Osteoblast (primary cell): ENCODE measurements at regions not wholly inside any gene's neighbourhood (a gene's known extent, or its start where the extent isn't known, plus 50 kb on each side); places are given as distances from the start of the nearest gene placed in this dataset.

Experiments
- DNase-seq: peaks from one replicate; pipeline ENCODE4 v3.0.0; 2011; ENCODE audit warnings: low spot score, mixed read lengths; ENCODE audit not compliant: insufficient read length; ENCODE audit errors: missing footprints
- H2AFZ ChIP-seq: 2 replicates; pipeline ENCODE4 v1.6.0; 2011; ENCODE audit warnings: mild to moderate bottlenecking, low read length
- H3K27ac ChIP-seq: 2 replicates; pipeline ENCODE4 v1.5.1; 2011; ENCODE audit warnings: mild to moderate bottlenecking, low read depth, low read length, moderate library complexity
- H3K27me3 ChIP-seq: 2 replicates; pipeline ENCODE4 v1.6.0; 2012; ENCODE audit warnings: mild to moderate bottlenecking, control low read depth, inconsistent platforms, low read length, moderate library complexity; ENCODE audit not compliant: insufficient read depth
- H3K36me3 ChIP-seq: 2 replicates; pipeline ENCODE4 v1.5.1; 2011; ENCODE audit warnings: mild to moderate bottlenecking, low read length, control low read depth, moderate library complexity; ENCODE audit not compliant: insufficient read depth
- H3K4me1 ChIP-seq: 2 replicates; pipeline ENCODE4 v1.5.1; 2011; ENCODE audit warnings: mild to moderate bottlenecking, low read length, control low read depth, moderate library complexity; ENCODE audit not compliant: insufficient read depth
- H3K4me2 ChIP-seq: 2 replicates; pipeline ENCODE4 v1.6.0; 2011; ENCODE audit warnings: mild to moderate bottlenecking, low read length; ENCODE audit not compliant: insufficient read depth
- H3K4me3 ChIP-seq: fragments of 200-600 bp; sonication (generic); 3 replicates; pipeline ENCODE4 v1.5.1; 2012; ENCODE audit warnings: mild to moderate bottlenecking, low read length, inconsistent platforms; ENCODE audit not compliant: insufficient read depth
- H3K79me2 ChIP-seq: 2 replicates; pipeline ENCODE4 v1.6.0; 2012; ENCODE audit warnings: mild to moderate bottlenecking, low read length, control low read depth, inconsistent platforms; ENCODE audit not compliant: insufficient read depth
- H3K9me3 ChIP-seq: 2 replicates; pipeline ENCODE4 v1.5.1; 2011; ENCODE audit warnings: low read depth, low read length, control low read depth
- H4K20me1 ChIP-seq: 2 replicates; pipeline ENCODE4 v1.6.0; 2012; ENCODE audit warnings: mild to moderate bottlenecking, low read length, control low read depth; ENCODE audit not compliant: insufficient read depth
- CTCF ChIP-seq: IDR thresholded peaks from 2 replicates; pipeline ENCODE4 v1.5.1; 2011; ENCODE audit warnings: mild to moderate bottlenecking, low read depth, low read length, moderate library complexity; ENCODE audit errors: extremely low read depth

GRCh38 chr20:50265245-50265946 lies 74.8 kb downstream of the CEBPB start:
- H3K4me3 ChIP-seq = no peak overlapping the region
- H3K27me3 ChIP-seq = no peaks in the 10 kb centered on the region
- H2AFZ ChIP-seq = no peak overlapping the region
- H3K4me1 ChIP-seq = peaks cover 13% of the 10 kb centered on the region
- H3K4me2 ChIP-seq = no peak overlapping the region
- peak; percentile 50 for DNase-seq
- no peak overlapping the region for H3K27ac ChIP-seq
- H4K20me1 ChIP-seq = no peaks in the 10 kb centered on the region
- H3K9me3 ChIP-seq = no peaks in the 10 kb centered on the region
- TF ChIP-seq CTCF = no peak
- H3K79me2 ChIP-seq = no peaks in the 10 kb centered on the region
- no peaks in the 10 kb centered on the region for H3K36me3 ChIP-seq

GRCh38 chr20:50266293-50267040 lies 75.8 kb downstream of the CEBPB start:
- H3K27ac ChIP-seq = peak overlapping the region; percentile 41
- H2AFZ ChIP-seq = peak overlapping the region; percentile 87
- no peak for TF ChIP-seq CTCF
- H3K36me3 ChIP-seq = no peaks in the 10 kb centered on the region
- no peaks in the 10 kb centered on the region for H4K20me1 ChIP-seq
- H3K9me3 ChIP-seq = no peaks in the 10 kb centered on the region
- peaks cover 7% of the 10 kb centered on the region for H3K4me1 ChIP-seq
- no peak overlapping the region for H3K4me3 ChIP-seq
- no peaks in the 10 kb centered on the region for H3K27me3 ChIP-seq
- DNase-seq = peak; percentile 43
- H3K79me2 ChIP-seq = no peaks in the 10 kb centered on the region
- H3K4me2 ChIP-seq = no peak overlapping the region

GRCh38 chr20:50267041-50267865 lies 76.6 kb downstream of the CEBPB start:
- H3K79me2 ChIP-seq = no peaks in the 10 kb centered on the region
- no peaks in the 10 kb centered on the region for H3K9me3 ChIP-seq
- H3K27me3 ChIP-seq = no peaks in the 10 kb centered on the region
- DNase-seq = peak; percentile 91
- no peak overlapping the region for H3K4me3 ChIP-seq
- TF ChIP-seq CTCF = no peak
- peak overlapping the region; percentile 41 for H3K27ac ChIP-seq
- H2AFZ ChIP-seq = peak overlapping the region; percentile 87
- no peaks in the 10 kb centered on the region for H3K36me3 ChIP-seq
- H3K4me2 ChIP-seq = no peak overlapping the region
- H4K20me1 ChIP-seq = no peaks in the 10 kb centered on the region
- peaks cover 7% of the 10 kb centered on the region for H3K4me1 ChIP-seq
